Liver (tissue), 8 donors: ENCODE measurements at regions not wholly inside any gene's neighbourhood (a gene's known extent, or its start where the extent isn't known, plus 50 kb on each side); places are given as distances from the start of the nearest gene placed in this dataset.

Experiments used
- DNase-seq: peaks from one replicate; pipeline ENCODE4 v3.0.0-alpha.2; 2017; ENCODE audit warnings: low spot score
- H3K27ac ChIP-seq, 2 donors: one replicate each; pipeline ENCODE4 v1.7.0; 2013; ENCODE audit warnings: inconsistent platforms in 2 of 2, low read length in 2 of 2, control low read depth in 1 of 2, low read depth in 1 of 2, mild to moderate bottlenecking in 1 of 2
- H3K27me3 ChIP-seq, 4 donors: one replicate each; pipeline versions ENCODE4 v1.6.1 to v1.7.0; 2013; ENCODE audit warnings: low read length in 3 of 4, inconsistent platforms in 1 of 4, mild to moderate bottlenecking in 1 of 4, moderate library complexity in 1 of 4; ENCODE audit not compliant: control insufficient read depth in 4 of 4, insufficient read depth in 4 of 4
- H3K36me3 ChIP-seq, 4 donors: one replicate each; pipeline versions ENCODE4 v1.6.1 to v1.7.0; 2013; ENCODE audit warnings: low read length in 3 of 4, mild to moderate bottlenecking in 3 of 4, low read depth in 1 of 4, moderate library complexity in 1 of 4; ENCODE audit not compliant: control insufficient read depth in 4 of 4, insufficient read depth in 3 of 4
- H3K4me1 ChIP-seq, 4 donors: one replicate each; pipeline versions ENCODE4 v1.6.1 to v1.7.0; 2013; ENCODE audit warnings: low read length in 3 of 4, mild to moderate bottlenecking in 3 of 4, moderate library complexity in 1 of 4; ENCODE audit not compliant: control insufficient read depth in 4 of 4, insufficient read depth in 4 of 4
- H3K4me3 ChIP-seq, 3 donors: one replicate each; pipeline versions ENCODE4 v1.6.1 to v1.7.0; 2013; ENCODE audit warnings: low read length in 3 of 3, control low read depth in 1 of 3, low read depth in 1 of 3, mild to moderate bottlenecking in 1 of 3
- H3K9ac ChIP-seq, 2 donors: one replicate each; pipeline ENCODE4 v1.7.0; 2013; ENCODE audit warnings: low read length in 2 of 2, mild to moderate bottlenecking in 2 of 2, moderate library complexity in 2 of 2, control low read depth in 1 of 2, low read depth in 1 of 2
- H3K9me3 ChIP-seq, 4 donors: one replicate each; pipeline versions ENCODE4 v1.6.1 to v1.7.0; 2013; ENCODE audit warnings: low read length in 3 of 4; ENCODE audit not compliant: control insufficient read depth in 4 of 4
- ATF3 ChIP-seq: IDR thresholded peaks from 2 replicates; pipeline ENCODE4 v1.6.1; 2016; ENCODE audit warnings: antibody characterized with exemption
- CTCF ChIP-seq: fragments of 150-350 bp; IDR thresholded peaks from 2 replicates; pipeline ENCODE4 v1.5.1; 2017; ENCODE audit warnings: improper control_type of control experiment, low read depth, low read length; ENCODE audit not compliant: missing input control
- EGR1 ChIP-seq, 2 donors: IDR thresholded peaks; 2 replicates each; pipeline ENCODE4 v1.6.1; 2016 to 2018; ENCODE audit warnings: antibody characterized with exemption in 2 of 2, low read depth in 2 of 2
- FOXA1 ChIP-seq: IDR thresholded peaks from 2 replicates; pipeline ENCODE4 v1.6.1; 2016; ENCODE audit warnings: antibody characterized with exemption
- FOXA2 ChIP-seq: IDR thresholded peaks from 2 replicates; pipeline ENCODE4 v1.6.1; 2016; ENCODE audit warnings: antibody characterized with exemption
- GABPA ChIP-seq, 2 donors: IDR thresholded peaks in 1 of 2; conservative IDR thresholded peaks in 1 of 2; 2 replicates each; pipeline ENCODE4 v1.6.1; 2016; ENCODE audit warnings: antibody characterized with exemption in 2 of 2, mild to moderate bottlenecking in 1 of 2, moderate library complexity in 1 of 2
- HNF4A ChIP-seq, 2 donors: conservative IDR thresholded peaks; 2 replicates each; pipeline ENCODE4 v1.6.1; 2016; ENCODE audit warnings: antibody characterized with exemption in 2 of 2, mild to moderate bottlenecking in 2 of 2
- HNF4G ChIP-seq: IDR thresholded peaks from 2 replicates; pipeline ENCODE4 v1.6.1; 2016; ENCODE audit warnings: antibody characterized with exemption
- JUND ChIP-seq, 2 donors: IDR thresholded peaks; 2 replicates each; pipeline ENCODE4 v1.6.1; 2016; ENCODE audit warnings: antibody characterized with exemption in 2 of 2
- REST ChIP-seq: IDR thresholded peaks from 2 replicates; pipeline ENCODE4 v1.6.1; 2016; ENCODE audit warnings: antibody characterized with exemption, mild to moderate bottlenecking
- RXRA ChIP-seq, 2 donors: IDR thresholded peaks; 2 replicates each; pipeline ENCODE4 v1.6.1; 2017 to 2018; ENCODE audit warnings: antibody characterized with exemption in 2 of 2, mild to moderate bottlenecking in 1 of 2
- SP1 ChIP-seq: IDR thresholded peaks from 2 replicates; pipeline ENCODE4 v1.6.1; 2018; ENCODE audit warnings: antibody characterized with exemption, mild to moderate bottlenecking
- TAF1 ChIP-seq: conservative IDR thresholded peaks from 2 replicates; pipeline ENCODE4 v1.6.1; 2016; ENCODE audit warnings: antibody characterized with exemption, mild to moderate bottlenecking
- YY1 ChIP-seq: IDR thresholded peaks from 2 replicates; pipeline ENCODE4 v1.6.1; 2016; ENCODE audit warnings: antibody characterized with exemption, mild to moderate bottlenecking
- ZBTB33 ChIP-seq: IDR thresholded peaks from 2 replicates; pipeline ENCODE4 v1.6.1; 2016; ENCODE audit warnings: antibody characterized with exemption
- WGBS: extraction: QIAGEN DNeasy Blood & Tissue Kit; methylation state at CpG from one replicate; pipeline ENCODE4 v1.1.7; 2013; 5-methylcytosine and 5-hydroxymethylcytosine counted together
- donor health status: healthy.
- donor health status: healthy.
- donor health status: healthy.
- donor health status: healthy.
- donor health status: healthy.

- H3K27me3 ChIP-seq, result no peaks in the 10 kb centered on the region
- no peak overlapping the region for H3K27ac ChIP-seq
- H3K4me1 ChIP-seq, result peaks cover 0 to 9% (median 3%) of the 10 kb centered on the region in 4 donors
- no peak overlapping the region for H3K9ac ChIP-seq
- 77% methylated on average over 8 of the region's 8 CpGs for WGBS
- no peaks in the 10 kb centered on the region for H3K36me3 ChIP-seq
- DNase-seq, result no peak
- H3K9me3 ChIP-seq, result no peaks in the 10 kb centered on the region
- TF ChIP-seq REST (no peak), ATF3 (no peak), FOXA1 (no peak), GABPA (IDR thresholded peaks at IDR 0.05 in 1 of 2, conservative IDR thresholded peaks at IDR 0.05 in 1 of 2) (no peak), EGR1 (IDR thresholded peaks at IDR 0.05; ENCODE audit: low read depth in 2 of 2) (no peak), HNF4G (no peak), JUND (IDR thresholded peaks at IDR 0.05) (no peak)
- H3K4me3 ChIP-seq, result no peak overlapping the region
These were observed 129.2 kb upstream of the DPH6 start for GRCh38 chr15:35674873-35675781.

GRCh38 chr15:35678774-35679173 lies 132.8 kb upstream of the DPH6 start:
- H3K36me3 ChIP-seq, result no peaks in the 10 kb centered on the region
- H3K9ac ChIP-seq, result no peak overlapping the region
- H3K4me3 ChIP-seq, result no peak overlapping the region
- H3K27me3 ChIP-seq, result no peaks in the 10 kb centered on the region
- H3K4me1 ChIP-seq, result peaks cover 0 to 2% (median 0%) of the 10 kb centered on the region in 4 donors
- 71% methylated on average over 2 of the region's 2 CpGs for WGBS
- DNase-seq, result no peak
- no peak overlapping the region for H3K27ac ChIP-seq
- TF ChIP-seq FOXA2, result no peak
- TF ChIP-seq FOXA1, result no peak
- no peak for TF ChIP-seq HNF4A (conservative IDR thresholded peaks at IDR 0.05)
- TF ChIP-seq JUND (IDR thresholded peaks at IDR 0.05), result no peak
- TF ChIP-seq RXRA (IDR thresholded peaks at IDR 0.05), result no peak
- no peak for TF ChIP-seq TAF1
- no peak for TF ChIP-seq REST
- TF ChIP-seq YY1, result no peak
- no peak for TF ChIP-seq GABPA (IDR thresholded peaks at IDR 0.05 in 1 of 2, conservative IDR thresholded peaks at IDR 0.05 in 1 of 2)
- TF ChIP-seq HNF4G, result no peak
- TF ChIP-seq SP1, result no peak
- no peak for TF ChIP-seq ZBTB33
- no peak for TF ChIP-seq CTCF
- no peaks in the 10 kb centered on the region for H3K9me3 ChIP-seq
